ENCODE measurements at regions not wholly inside any gene's neighbourhood (a gene's known extent, or its start where the extent isn't known, plus 50 kb on each side); places are given as distances from the start of the nearest gene placed in this dataset.

DNA sequence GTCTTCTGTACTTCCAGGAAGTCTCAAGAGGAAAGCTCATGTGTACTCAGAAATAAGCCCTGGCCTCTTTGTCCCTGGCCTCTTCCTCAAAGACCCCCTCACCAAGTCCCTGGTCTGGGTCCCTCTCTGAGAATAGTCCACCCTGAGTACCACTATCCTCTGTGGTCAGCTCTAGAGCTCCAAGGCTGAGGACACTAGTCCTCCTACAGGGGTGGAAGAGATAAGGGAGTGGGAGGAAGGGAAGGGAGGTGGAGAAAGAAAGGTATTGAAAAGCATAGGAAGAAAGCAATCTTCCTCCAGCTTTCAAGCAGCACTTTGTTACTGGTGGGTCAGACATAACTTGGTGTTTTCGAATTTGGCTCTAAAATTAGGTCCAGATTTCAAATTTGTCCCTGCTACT lies 181.4 kb downstream of the NRIP1 start:
- TF ChIP-seq, protein P1, sequence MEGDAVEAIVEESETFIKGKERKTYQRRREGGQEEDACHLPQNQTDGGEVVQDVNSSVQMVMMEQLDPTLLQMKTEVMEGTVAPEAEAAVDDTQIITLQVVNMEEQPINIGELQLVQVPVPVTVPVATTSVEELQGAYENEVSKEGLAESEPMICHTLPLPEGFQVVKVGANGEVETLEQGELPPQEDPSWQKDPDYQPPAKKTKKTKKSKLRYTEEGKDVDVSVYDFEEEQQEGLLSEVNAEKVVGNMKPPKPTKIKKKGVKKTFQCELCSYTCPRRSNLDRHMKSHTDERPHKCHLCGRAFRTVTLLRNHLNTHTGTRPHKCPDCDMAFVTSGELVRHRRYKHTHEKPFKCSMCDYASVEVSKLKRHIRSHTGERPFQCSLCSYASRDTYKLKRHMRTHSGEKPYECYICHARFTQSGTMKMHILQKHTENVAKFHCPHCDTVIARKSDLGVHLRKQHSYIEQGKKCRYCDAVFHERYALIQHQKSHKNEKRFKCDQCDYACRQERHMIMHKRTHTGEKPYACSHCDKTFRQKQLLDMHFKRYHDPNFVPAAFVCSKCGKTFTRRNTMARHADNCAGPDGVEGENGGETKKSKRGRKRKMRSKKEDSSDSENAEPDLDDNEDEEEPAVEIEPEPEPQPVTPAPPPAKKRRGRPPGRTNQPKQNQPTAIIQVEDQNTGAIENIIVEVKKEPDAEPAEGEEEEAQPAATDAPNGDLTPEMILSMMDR (IDR thresholded peaks at IDR 0.05; ENCODE audit: low read depth, low read length) = no peak
- no peak for TF ChIP-seq EZH2phosphoT487 (IDR thresholded peaks at IDR 0.05; ENCODE audit: low read depth)

Data from OCI-LY3 (cell line).